HEK293 (cell line): ENCODE measurements at regions not wholly inside any gene's neighbourhood (a gene's known extent, or its start where the extent isn't known, plus 50 kb on each side); places are given as distances from the start of the nearest gene placed in this dataset.

Source experiments
- CTCF ChIA-PET: fragments of 350-600 bp; formaldehyde crosslinking; extraction: SDS; loops from one replicate; lab custom pipeline; 2021; ENCODE audit warnings: antibody characterized with exemption; lab: Yijun Ruan, JAX
- POLR2A ChIA-PET: fragments of 300-600 bp; formaldehyde crosslinking; extraction: SDS; loops from one replicate; lab custom pipeline; 2020; ENCODE audit warnings: antibody characterized with exemption, inconsistent platforms; lab: Yijun Ruan, JAX
- H3K27ac ChIP-seq: fragments of 200-500 bp; sonication (Bioruptor generic); 2 replicates; pipeline ENCODE4 v1.5.1; 2014; ENCODE audit warnings: low read depth, low read length, control low read depth, inconsistent platforms; ENCODE audit errors: extremely low read depth
- H3K36me3 ChIP-seq, 2 experiments: fragments of 200-500 bp in 1 of 2; sonication (Bioruptor generic) in 1 of 2; 1 replicate in 1 of 2; 2 replicates in 1 of 2; pipeline ENCODE4 v1.5.1; 2014 to 2017; ENCODE audit warnings: inconsistent platforms in 2 of 2, low read length in 2 of 2; ENCODE audit not compliant: control insufficient read depth in 2 of 2, insufficient read depth in 1 of 2
- H3K4me1 ChIP-seq: fragments of 200-500 bp; sonication (Bioruptor generic); 2 replicates; pipeline ENCODE4 v1.5.1; 2014; ENCODE audit warnings: mild to moderate bottlenecking, low read length, inconsistent platforms; ENCODE audit not compliant: control insufficient read depth, insufficient read depth
- H3K4me3 ChIP-seq: 2 replicates; pipeline ENCODE4 v1.5.1; 2011; ENCODE audit warnings: low read depth, mild to moderate bottlenecking, control low read depth, low read length, moderate library complexity
- H3K9me3 ChIP-seq: fragments of 200-500 bp; sonication (Bioruptor generic); 2 replicates; pipeline ENCODE4 v1.5.1; 2014; ENCODE audit warnings: low read depth, low read length, inconsistent platforms; ENCODE audit not compliant: control insufficient read depth, insufficient read depth
- AEBP2 ChIP-seq: fragments of 450-650 bp; formaldehyde crosslinking; IDR thresholded peaks from 2 replicates; pipeline ENCODE4 v1.5.1; 2016; ENCODE audit warnings: missing biosample characterization, missing genetic modification characterization, borderline replicate concordance
- HOXC10 ChIP-seq: sonication (generic); formaldehyde crosslinking; IDR thresholded peaks from 2 replicates; pipeline ENCODE4 v1.8.1; 2023; ENCODE audit warnings: mild to moderate bottlenecking, missing genetic modification reagents
- KLF16 ChIP-seq: fragments of 450-650 bp; formaldehyde crosslinking; IDR thresholded peaks from 2 replicates; pipeline ENCODE4 v1.5.1; 2017; ENCODE audit warnings: missing biosample characterization, missing genetic modification characterization
- MYNN ChIP-seq: fragments of 450-650 bp; formaldehyde crosslinking; IDR thresholded peaks from 2 replicates; pipeline ENCODE4 v1.5.1; 2016; ENCODE audit warnings: missing biosample characterization, missing genetic modification characterization, borderline replicate concordance
- SCRT1 ChIP-seq: fragments of 450-650 bp; formaldehyde crosslinking; IDR thresholded peaks from 2 replicates; pipeline ENCODE4 v1.5.1; 2016; ENCODE audit warnings: missing biosample characterization, missing genetic modification characterization, borderline replicate concordance
- TRIM28 ChIP-seq: IDR thresholded peaks from 2 replicates; pipeline ENCODE4 v1.6.1; 2011; ENCODE audit warnings: low read length, control low read depth, borderline replicate concordance
- WT1 ChIP-seq: fragments of 450-650 bp; formaldehyde crosslinking; IDR thresholded peaks from 2 replicates; pipeline ENCODE4 v1.5.1; 2016; ENCODE audit warnings: missing biosample characterization, missing genetic modification characterization
- ZBTB10 ChIP-seq: fragments of 450-650 bp; formaldehyde crosslinking; IDR thresholded peaks from 2 replicates; pipeline ENCODE4 v1.5.1; 2016; ENCODE audit warnings: missing biosample characterization, missing genetic modification characterization
- ZBTB7A ChIP-seq: fragments of 450-650 bp; formaldehyde crosslinking; IDR thresholded peaks from 2 replicates; pipeline ENCODE4 v1.5.1; 2016; ENCODE audit warnings: low read depth, missing biosample characterization, missing genetic modification characterization
- ZNF121 ChIP-seq: fragments of 450-650 bp; formaldehyde crosslinking; IDR thresholded peaks from 2 replicates; pipeline ENCODE4 v1.5.1; 2016; ENCODE audit warnings: missing biosample characterization, missing genetic modification characterization
- ZNF132 ChIP-seq: fragments of 450-650 bp; formaldehyde crosslinking; IDR thresholded peaks from 2 replicates; pipeline ENCODE4 v1.5.1; 2017; ENCODE audit warnings: missing biosample characterization, missing genetic modification characterization, borderline replicate concordance
- ZNF174 ChIP-seq: fragments of 450-650 bp; formaldehyde crosslinking; IDR thresholded peaks from 2 replicates; pipeline ENCODE4 v1.5.0; 2017; ENCODE audit warnings: missing biosample characterization, mild to moderate bottlenecking, missing genetic modification characterization
- ZNF19 ChIP-seq: fragments of 450-650 bp; formaldehyde crosslinking; IDR thresholded peaks from 2 replicates; pipeline ENCODE4; 2016; ENCODE audit warnings: missing biosample characterization, missing genetic modification characterization, low read depth
- ZNF2 ChIP-seq: fragments of 450-650 bp; formaldehyde crosslinking; IDR thresholded peaks from 2 replicates; pipeline ENCODE4 v1.5.1; 2016; ENCODE audit warnings: missing biosample characterization, missing genetic modification characterization
- ZNF214 ChIP-seq: fragments of 450-650 bp; formaldehyde crosslinking; IDR thresholded peaks from 2 replicates; pipeline ENCODE4 v1.5.1; 2017; ENCODE audit warnings: missing biosample characterization, mild to moderate bottlenecking, missing genetic modification characterization, borderline replicate concordance
- ZNF266 ChIP-seq: fragments of 450-650 bp; formaldehyde crosslinking; IDR thresholded peaks from 2 replicates; pipeline ENCODE4 v1.5.1; 2016; ENCODE audit warnings: missing biosample characterization, missing genetic modification characterization, low read depth
- ZNF324 ChIP-seq: fragments of 450-650 bp; formaldehyde crosslinking; IDR thresholded peaks from 2 replicates; pipeline ENCODE4 v1.5.1; 2016; ENCODE audit warnings: missing biosample characterization, missing genetic modification characterization
- ZNF366 ChIP-seq: fragments of 450-650 bp; formaldehyde crosslinking; conservative IDR thresholded peaks from 2 replicates; pipeline ENCODE4 v1.5.1; 2016; ENCODE audit warnings: missing biosample characterization, missing genetic modification characterization
- ZNF473 ChIP-seq: fragments of 450-650 bp; formaldehyde crosslinking; IDR thresholded peaks from 2 replicates; pipeline ENCODE4 v1.5.1; 2017; ENCODE audit warnings: missing biosample characterization, missing genetic modification characterization
- ZNF544 ChIP-seq: fragments of 450-650 bp; formaldehyde crosslinking; IDR thresholded peaks from 2 replicates; pipeline ENCODE4 v1.5.0; 2017; ENCODE audit warnings: missing biosample characterization, missing genetic modification characterization
- ZNF558 ChIP-seq: fragments of 450-650 bp; formaldehyde crosslinking; IDR thresholded peaks from 2 replicates; pipeline ENCODE4 v1.5.1; 2016; ENCODE audit warnings: missing biosample characterization, missing genetic modification characterization
- ZNF629 ChIP-seq: fragments of 450-650 bp; formaldehyde crosslinking; IDR thresholded peaks from 2 replicates; pipeline ENCODE4 v1.5.1; 2017; ENCODE audit warnings: missing biosample characterization, missing genetic modification characterization
- ZNF677 ChIP-seq: fragments of 450-650 bp; IDR thresholded peaks from 2 replicates; pipeline ENCODE4 v1.5.0; 2018; ENCODE audit warnings: missing biosample characterization, mild to moderate bottlenecking, missing genetic modification characterization, moderate library complexity
- ZSCAN16 ChIP-seq: fragments of 450-650 bp; formaldehyde crosslinking; IDR thresholded peaks from 2 replicates; pipeline ENCODE4 v1.5.1; 2016; ENCODE audit warnings: missing biosample characterization, missing genetic modification characterization

- TF ChIP-seq ZNF214 (tag by site-specific recombination) (no peak), ZNF558 (tag by site-specific recombination) (no peak), SCRT1 (tag by site-specific recombination) (no peak), ZBTB7A (tag by site-specific recombination) (no peak), ZNF366 (tag by site-specific recombination) (no peak), ZNF121 (tag by site-specific recombination) (no peak), ZNF132 (tag by site-specific recombination) (no peak), ZNF19 (no peak), ZNF677 (no peak), ZNF174 (tag by site-specific recombination) (no peak)
- Histone ChIP-seq H3K4me3 (no peak overlapping the region), H3K4me1 (no peaks in the 10 kb centered on the region), H3K27ac (no peak overlapping the region), H3K9me3 (no peaks in the 10 kb centered on the region), H3K36me3 (no peaks in the 10 kb centered on the region)
- POLR2A ChIA-PET = interaction anchor here (1.1 kb wide), 1 partner anchor 125 kb away, joined by 3 read pairs; the partner anchor contains the start of gene KLF6
- CTCF ChIA-PET = interaction anchor here (0.6 kb wide), 1 partner anchor 406 kb away, joined by 3 read pairs; no protein-coding TSS in a partner anchor
Observed at GRCh38 chr10:3659203-3659917, 125.6 kb downstream of the KLF6 start.

GRCh38 chr10:3658766-3659165 is 126.2 kb downstream of the KLF6 start:
- POLR2A ChIA-PET = interaction anchor here (1.1 kb wide), 1 partner anchor 126 kb away, joined by 3 read pairs; the partner anchor contains the start of gene KLF6
- no peak for TF ChIP-seq ZNF473 (tag by site-specific recombination)
- no peaks in the 10 kb centered on the region for H3K9me3 ChIP-seq
- H3K4me1 ChIP-seq = no peaks in the 10 kb centered on the region
- CTCF ChIA-PET = no interaction called here
- H3K36me3 ChIP-seq = no peaks in the 10 kb centered on the region
- H3K27ac ChIP-seq = no peak overlapping the region
- H3K4me3 ChIP-seq = no peak overlapping the region

GRCh38 chr10:3656214-3656613 is 128.8 kb downstream of the KLF6 start:
- TF ChIP-seq TRIM28 (no peak), HOXC10 (CRISPR knock-in tag) (no peak), ZNF2 (no peak), ZNF629 (no peak), WT1 (tag by site-specific recombination) (no peak), ZBTB10 (tag by site-specific recombination) (no peak), ZNF132 (tag by site-specific recombination) (no peak), ZSCAN16 (tag by site-specific recombination) (no peak), ZNF324 (no peak), ZNF544 (tag by site-specific recombination) (no peak), KLF16 (tag by site-specific recombination) (no peak), MYNN (tag by site-specific recombination) (no peak), AEBP2 (tag by site-specific recombination) (no peak), ZNF266 (tag by site-specific recombination) (no peak)
- Histone ChIP-seq H3K9me3 (no peaks in the 10 kb centered on the region), H3K4me1 (no peaks in the 10 kb centered on the region), H3K36me3 (no peaks in the 10 kb centered on the region), H3K27ac (no peak overlapping the region), H3K4me3 (no peak overlapping the region)
- ChIA-PET CTCF (interaction anchor here (0.7 kb wide), 1 partner anchor 105 kb away, joined by 3 read pairs; no protein-coding TSS in a partner anchor), POLR2A (no interaction called here)
